ENCODE measurements at regions not wholly inside any gene's neighbourhood (a gene's known extent, or its start where the extent isn't known, plus 50 kb on each side); places are given as distances from the start of the nearest gene placed in this dataset.

- no peak for TF ChIP-seq POLR2A (IDR thresholded peaks at IDR 0.05)
- no peak for TF ChIP-seq CTCF (IDR thresholded peaks at IDR 0.05)
Observed at GRCh38 chr5:74105126-74105780, 479.3 kb downstream of the ARHGEF28 start.
